ENCODE measurements at regions not wholly inside any gene's neighbourhood (a gene's known extent, or its start where the extent isn't known, plus 50 kb on each side); places are given as distances from the start of the nearest gene placed in this dataset.

DNA sequence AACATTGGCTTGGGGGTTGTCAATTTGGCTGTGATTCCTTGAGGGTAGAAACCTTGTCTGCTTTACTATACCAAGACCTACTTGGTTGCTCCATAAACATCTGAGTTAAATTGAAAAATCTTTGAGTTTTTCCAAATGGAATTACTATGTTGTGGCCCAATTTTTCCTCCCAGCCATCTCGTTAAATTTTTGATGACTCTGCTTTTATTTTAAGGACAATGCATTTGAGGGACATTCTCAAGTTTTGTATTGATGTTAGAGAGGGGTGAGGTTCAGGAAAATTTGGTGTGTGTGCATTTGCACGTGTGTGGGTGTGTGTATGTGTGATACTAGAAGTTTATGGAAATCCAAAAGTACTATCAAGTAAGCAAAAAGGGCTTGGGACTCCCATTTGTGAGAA, 491.4 kb upstream of the KLF4 start:
- TF ChIP-seq, protein P1, sequence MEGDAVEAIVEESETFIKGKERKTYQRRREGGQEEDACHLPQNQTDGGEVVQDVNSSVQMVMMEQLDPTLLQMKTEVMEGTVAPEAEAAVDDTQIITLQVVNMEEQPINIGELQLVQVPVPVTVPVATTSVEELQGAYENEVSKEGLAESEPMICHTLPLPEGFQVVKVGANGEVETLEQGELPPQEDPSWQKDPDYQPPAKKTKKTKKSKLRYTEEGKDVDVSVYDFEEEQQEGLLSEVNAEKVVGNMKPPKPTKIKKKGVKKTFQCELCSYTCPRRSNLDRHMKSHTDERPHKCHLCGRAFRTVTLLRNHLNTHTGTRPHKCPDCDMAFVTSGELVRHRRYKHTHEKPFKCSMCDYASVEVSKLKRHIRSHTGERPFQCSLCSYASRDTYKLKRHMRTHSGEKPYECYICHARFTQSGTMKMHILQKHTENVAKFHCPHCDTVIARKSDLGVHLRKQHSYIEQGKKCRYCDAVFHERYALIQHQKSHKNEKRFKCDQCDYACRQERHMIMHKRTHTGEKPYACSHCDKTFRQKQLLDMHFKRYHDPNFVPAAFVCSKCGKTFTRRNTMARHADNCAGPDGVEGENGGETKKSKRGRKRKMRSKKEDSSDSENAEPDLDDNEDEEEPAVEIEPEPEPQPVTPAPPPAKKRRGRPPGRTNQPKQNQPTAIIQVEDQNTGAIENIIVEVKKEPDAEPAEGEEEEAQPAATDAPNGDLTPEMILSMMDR (IDR thresholded peaks at IDR 0.05): no peak
- TF ChIP-seq ZFX (IDR thresholded peaks at IDR 0.05; ENCODE audit: borderline replicate concordance): no peak

Data from 22Rv1 (cell line).